ENCODE measurements at regions not wholly inside any gene's neighbourhood (a gene's known extent, or its start where the extent isn't known, plus 50 kb on each side); places are given as distances from the start of the nearest gene placed in this dataset.

- no peaks in the 10 kb centered on the region for H3K27me3 ChIP-seq
- intact Hi-C loops (cut with DNase I) = no loop called here
- TF ChIP-seq CTCF (IDR thresholded peaks at IDR 0.05) = no peak
- no peak overlapping the region for H3K27ac ChIP-seq
- no peak overlapping the region for H3K9ac ChIP-seq (ENCODE audit: low read depth in 2 of 2, low read length in 2 of 2)
- no peaks in the 10 kb centered on the region for H3K9me3 ChIP-seq
- H3K36me3 ChIP-seq = no peaks in the 10 kb centered on the region
- no peak overlapping the region for H3K4me3 ChIP-seq
- no peak for DNase-seq
- no peaks in the 10 kb centered on the region for H3K4me1 ChIP-seq
Observed at GRCh38 chr13:74298923-74299322, 164.7 kb upstream of the KLF12 start.

- Histone ChIP-seq H3K9ac (ENCODE audit: low read depth in 2 of 2, low read length in 2 of 2) (no peak overlapping the region), H3K9me3 (no peaks in the 10 kb centered on the region), H3K27ac (no peak overlapping the region), H3K36me3 (no peaks in the 10 kb centered on the region), H3K4me3 (no peak overlapping the region), H3K27me3 (no peaks in the 10 kb centered on the region), H3K4me1 (peaks cover 15% of the 10 kb centered on the region)
- DNase-seq = no peak
- intact Hi-C loops (cut with DNase I) = loop anchor here (5.0 to 10.0 kb wide), 3 partner anchors 155 to 533 kb away; partner anchors contain the start of gene KLF12
- TF ChIP-seq CTCF (IDR thresholded peaks at IDR 0.05) = no peak
Observed at GRCh38 chr13:74289861-74290773, 155.9 kb upstream of the KLF12 start.

GRCh38 chr13:74289107-74289506, 154.9 kb upstream of the KLF12 start:
- DNase-seq = no peak
- intact Hi-C loops (cut with DNase I) = loop anchor here (5.0 to 10.0 kb wide), 3 partner anchors 154 to 532 kb away; partner anchors contain the start of gene KLF12
- H3K27ac ChIP-seq = no peak overlapping the region

GRCh38 chr13:74288361-74288911, 154.2 kb upstream of the KLF12 start:
- H3K27me3 ChIP-seq = no peaks in the 10 kb centered on the region
- H3K9me3 ChIP-seq = no peaks in the 10 kb centered on the region
- no peak overlapping the region for H3K4me3 ChIP-seq
- peak overlapping the region in 1 of 2 donors; percentile 29 for H3K9ac ChIP-seq (ENCODE audit: low read depth in 2 of 2, low read length in 2 of 2)
- DNase-seq = peak; percentile 46
- no peak for TF ChIP-seq CTCF (IDR thresholded peaks at IDR 0.05)
- intact Hi-C loops (cut with DNase I) = loop anchor here (5.0 to 10.0 kb wide), 3 partner anchors 154 to 531 kb away; partner anchors contain the start of gene KLF12
- H3K4me1 ChIP-seq = peaks cover 15% of the 10 kb centered on the region
- H3K27ac ChIP-seq = no peak overlapping the region
- H3K36me3 ChIP-seq = no peaks in the 10 kb centered on the region

More at GRCh38 chr13:74289107-74289506, 154.9 kb upstream of the KLF12 start:
- no peak overlapping the region for H3K9ac ChIP-seq (ENCODE audit: low read depth in 2 of 2, low read length in 2 of 2)
- H3K27me3 ChIP-seq = no peaks in the 10 kb centered on the region
- H3K4me1 ChIP-seq = peaks cover 15% of the 10 kb centered on the region
- no peaks in the 10 kb centered on the region for H3K9me3 ChIP-seq
- H3K36me3 ChIP-seq = no peaks in the 10 kb centered on the region
- TF ChIP-seq CTCF (IDR thresholded peaks at IDR 0.05) = no peak
- no peak overlapping the region for H3K4me3 ChIP-seq

- Histone ChIP-seq H3K27ac (no peak overlapping the region), H3K27me3 (no peaks in the 10 kb centered on the region), H3K36me3 (no peaks in the 10 kb centered on the region), H3K9ac (ENCODE audit: low read depth in 2 of 2, low read length in 2 of 2) (no peak overlapping the region), H3K9me3 (no peaks in the 10 kb centered on the region), H3K4me3 (no peak overlapping the region), H3K4me1 (peaks cover 15% of the 10 kb centered on the region)
- intact Hi-C loops (cut with DNase I) = loop anchor here (5.0 to 10.0 kb wide), 3 partner anchors 153 to 530 kb away; partner anchors contain the start of gene KLF12
- peak; percentile 79 for DNase-seq
- no peak for TF ChIP-seq CTCF (IDR thresholded peaks at IDR 0.05)
Observed at GRCh38 chr13:74287724-74288169, 153.5 kb upstream of the KLF12 start.

Measured in colonic mucosa (tissue), 4 donors.